Choroid plexus epithelial cell (primary cell): ENCODE measurements at regions not wholly inside any gene's neighbourhood (a gene's known extent, or its start where the extent isn't known, plus 50 kb on each side); places are given as distances from the start of the nearest gene placed in this dataset.
"Not testable (repeated sequence)": the region's sequence is repeated elsewhere in the genome, so short reads cannot be mapped to it uniquely, and the experiment has no call there.

ENCODE experiments used
- DNase-seq: peaks from one replicate; pipeline ENCODE4 v3.0.0-alpha.2; 2010; ENCODE audit warnings: low read depth
- H3K4me3 ChIP-seq: 2 replicates; pipeline ENCODE4 v1.5.1; 2011; ENCODE audit warnings: low read depth, mild to moderate bottlenecking, control low read depth, low read length, moderate library complexity
- TF ChIP-seq, protein P1 (sequence below): conservative IDR thresholded peaks from 2 replicates; pipeline ENCODE4 v1.5.1; 2011; ENCODE audit warnings: low read depth, mild to moderate bottlenecking, control low read depth, inconsistent platforms, low read length, moderate library complexity

GRCh38 chr2:8328217-8328616 is 353.6 kb upstream of the ID2 start:
- TF ChIP-seq, protein P1, sequence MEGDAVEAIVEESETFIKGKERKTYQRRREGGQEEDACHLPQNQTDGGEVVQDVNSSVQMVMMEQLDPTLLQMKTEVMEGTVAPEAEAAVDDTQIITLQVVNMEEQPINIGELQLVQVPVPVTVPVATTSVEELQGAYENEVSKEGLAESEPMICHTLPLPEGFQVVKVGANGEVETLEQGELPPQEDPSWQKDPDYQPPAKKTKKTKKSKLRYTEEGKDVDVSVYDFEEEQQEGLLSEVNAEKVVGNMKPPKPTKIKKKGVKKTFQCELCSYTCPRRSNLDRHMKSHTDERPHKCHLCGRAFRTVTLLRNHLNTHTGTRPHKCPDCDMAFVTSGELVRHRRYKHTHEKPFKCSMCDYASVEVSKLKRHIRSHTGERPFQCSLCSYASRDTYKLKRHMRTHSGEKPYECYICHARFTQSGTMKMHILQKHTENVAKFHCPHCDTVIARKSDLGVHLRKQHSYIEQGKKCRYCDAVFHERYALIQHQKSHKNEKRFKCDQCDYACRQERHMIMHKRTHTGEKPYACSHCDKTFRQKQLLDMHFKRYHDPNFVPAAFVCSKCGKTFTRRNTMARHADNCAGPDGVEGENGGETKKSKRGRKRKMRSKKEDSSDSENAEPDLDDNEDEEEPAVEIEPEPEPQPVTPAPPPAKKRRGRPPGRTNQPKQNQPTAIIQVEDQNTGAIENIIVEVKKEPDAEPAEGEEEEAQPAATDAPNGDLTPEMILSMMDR = no peak
- H3K4me3 ChIP-seq = no peak overlapping the region
- no peak for DNase-seq

- TF ChIP-seq, protein P1 = no peak
- no peak for DNase-seq
- H3K4me3 ChIP-seq = no peak overlapping the region
Measured at GRCh38 chr2:8329660-8330622, 351.9 kb upstream of the ID2 start.

DNA sequence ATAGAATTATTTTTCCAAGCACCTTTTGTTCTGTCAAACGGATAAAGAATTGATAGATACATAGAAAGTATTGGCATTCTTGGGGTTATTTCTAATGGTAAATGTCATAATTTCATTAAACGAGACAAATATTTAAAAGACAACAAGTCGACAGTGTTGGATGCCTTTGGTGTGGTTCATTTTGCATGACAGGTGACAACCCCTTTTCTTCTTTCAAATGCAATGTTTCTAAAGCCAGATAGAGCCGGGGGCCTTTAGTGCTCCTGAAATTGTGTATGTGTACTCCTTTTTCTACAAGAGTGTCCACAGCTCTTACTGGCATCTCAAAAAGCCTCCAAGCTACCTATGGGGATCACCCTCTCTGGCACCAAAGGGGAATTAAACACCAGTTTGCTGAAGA is 350.8 kb upstream of the ID2 start:
- TF ChIP-seq, protein P1 = no peak
- no peak for DNase-seq

GRCh38 chr2:8332646-8333045 is 349.2 kb upstream of the ID2 start:
- no peak overlapping the region for H3K4me3 ChIP-seq
- TF ChIP-seq, protein P1 = no peak
- no peak for DNase-seq

More for the DNA sequence above, 350.8 kb upstream of the ID2 start:
- H3K4me3 ChIP-seq = no peak overlapping the region

DNA sequence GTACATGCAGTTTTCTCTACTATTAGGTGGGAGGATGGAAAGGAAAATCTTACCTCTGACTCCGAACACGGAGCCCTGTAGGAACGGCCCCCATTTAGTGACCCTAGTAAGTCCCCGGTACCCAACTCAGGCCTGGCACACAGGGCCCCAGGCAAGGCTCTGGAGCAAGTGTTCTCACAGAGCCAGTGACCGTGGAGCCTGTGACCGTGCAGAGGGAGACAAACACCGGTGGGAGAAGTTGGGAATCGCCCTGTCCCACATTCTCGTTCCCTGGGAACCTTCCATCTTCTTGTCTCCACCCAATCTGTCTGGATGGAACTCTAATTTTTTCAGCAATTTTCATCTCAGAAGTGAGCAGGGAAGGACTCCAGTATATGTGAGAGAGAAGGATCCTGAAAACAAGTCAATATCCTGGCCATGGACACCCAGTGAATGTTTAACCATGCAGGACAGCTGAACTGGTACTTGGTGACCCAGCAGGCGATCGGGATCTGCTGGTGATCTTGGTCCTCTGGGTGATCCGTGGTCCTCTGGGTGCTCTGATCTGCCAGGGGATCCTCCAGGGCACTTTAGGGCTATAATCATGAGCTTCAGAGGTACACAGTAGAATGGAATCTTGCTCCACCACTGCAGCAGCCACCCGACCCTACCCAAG is 348.6 kb upstream of the ID2 start:
- TF ChIP-seq, protein P1 = no peak

GRCh38 chr2:8333832-8334187 is 348.0 kb upstream of the ID2 start:
- H3K4me3 ChIP-seq, DNase-seq: not testable (repeated sequence)

More for the DNA sequence above, 348.6 kb upstream of the ID2 start:
- H3K4me3 ChIP-seq = no peak overlapping the region
- DNase-seq = no peak

DNA sequence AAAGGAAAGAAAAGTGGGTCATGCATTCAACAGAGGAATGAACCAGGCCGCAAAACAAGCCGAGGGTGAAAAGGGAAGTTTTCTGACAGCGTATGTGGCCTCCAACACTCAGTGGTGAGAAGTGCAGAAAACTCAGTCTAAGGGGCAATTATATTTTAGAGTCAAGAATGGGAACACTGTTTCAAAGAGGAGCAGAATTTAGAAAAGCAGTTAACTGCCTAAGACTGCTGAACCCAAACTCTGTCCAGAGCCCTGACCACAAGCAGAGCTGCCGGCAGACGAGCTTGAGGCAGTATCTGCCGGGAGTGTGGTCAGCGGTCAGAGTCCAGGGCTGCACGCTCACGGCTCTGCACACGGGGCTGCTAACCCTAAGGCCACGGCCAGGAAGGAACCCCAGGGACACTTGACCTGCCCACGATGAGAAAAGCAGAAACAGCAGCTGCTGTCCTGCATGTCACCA is 347.0 kb upstream of the ID2 start:
- DNase-seq = no peak
- no peak overlapping the region for H3K4me3 ChIP-seq
- TF ChIP-seq, protein P1 = no peak
